Trophoblast cell (in vitro differentiated cells and primary cell): ENCODE measurements at regions not wholly inside any gene's neighbourhood (a gene's known extent, or its start where the extent isn't known, plus 50 kb on each side); places are given as distances from the start of the nearest gene placed in this dataset.
A peak's percentile ranks its signal among the peaks of the same experiment; 100 is the strongest.

Experiments used
- DNase-seq, 2 donors: peaks; one replicate each; pipeline ENCODE4 v3.0.0-alpha.2; 2016
- H2AFZ ChIP-seq: 2 replicates; pipeline ENCODE4 v1.6.1; 2013; ENCODE audit warnings: low read length, moderate library complexity, mild to moderate bottlenecking; ENCODE audit not compliant: insufficient read depth, poor library complexity
- H2AK5ac ChIP-seq: 2 replicates; pipeline ENCODE4 v1.6.1; 2013; ENCODE audit warnings: mild to moderate bottlenecking, low read length
- H2BK120ac ChIP-seq: 2 replicates; pipeline ENCODE4 v1.6.1; 2013; ENCODE audit warnings: low read length, mild to moderate bottlenecking, moderate library complexity; ENCODE audit not compliant: insufficient read depth, poor library complexity
- H2BK12ac ChIP-seq: 2 replicates; pipeline ENCODE4 v1.6.1; 2013; ENCODE audit warnings: mild to moderate bottlenecking, low read length, moderate library complexity
- H2BK5ac ChIP-seq: 2 replicates; pipeline ENCODE4 v1.6.1; 2013; ENCODE audit warnings: low read length, low read depth, moderate library complexity, mild to moderate bottlenecking; ENCODE audit not compliant: poor library complexity
- H3K14ac ChIP-seq: 2 replicates; pipeline ENCODE4 v1.6.1; 2013; ENCODE audit warnings: mild to moderate bottlenecking, low read length
- H3K18ac ChIP-seq: 2 replicates; pipeline ENCODE4 v1.6.1; 2013; ENCODE audit warnings: mild to moderate bottlenecking, low read length
- H3K23ac ChIP-seq: 2 replicates; pipeline ENCODE4 v1.6.1; 2013; ENCODE audit warnings: low read length
- H3K27ac ChIP-seq: 2 replicates; pipeline ENCODE4 v1.5.1; 2013; ENCODE audit warnings: low read depth, mild to moderate bottlenecking, inconsistent platforms, low read length, moderate library complexity
- H3K27me3 ChIP-seq: 2 replicates; pipeline ENCODE4 v1.6.1; 2013; ENCODE audit warnings: inconsistent platforms, mild to moderate bottlenecking, low read length, moderate library complexity; ENCODE audit not compliant: insufficient read depth
- H3K36me3 ChIP-seq, 2 experiments: 1 replicate in 1 of 2; 2 replicates in 1 of 2; pipeline ENCODE4 v1.6.1; 2013; ENCODE audit warnings: low read length in 2 of 2, mild to moderate bottlenecking in 2 of 2, moderate library complexity in 1 of 2; ENCODE audit not compliant: insufficient read depth in 2 of 2, control insufficient read depth in 1 of 2
- H3K4ac ChIP-seq: 2 replicates; pipeline ENCODE4 v1.6.1; 2013; ENCODE audit warnings: low read depth, mild to moderate bottlenecking, low read length, moderate library complexity
- H3K4me1 ChIP-seq, 2 experiments: 1 replicate in 1 of 2; 2 replicates in 1 of 2; pipeline ENCODE4 v1.6.1; 2013; ENCODE audit warnings: low read length in 2 of 2, mild to moderate bottlenecking in 2 of 2, moderate library complexity in 1 of 2; ENCODE audit not compliant: insufficient read depth in 2 of 2, control insufficient read depth in 1 of 2
- H3K4me2 ChIP-seq: 2 replicates; pipeline ENCODE4 v1.6.1; 2013; ENCODE audit warnings: inconsistent platforms, mild to moderate bottlenecking, low read length, moderate library complexity
- H3K4me3 ChIP-seq: 2 replicates; pipeline ENCODE4 v1.5.1; 2013; ENCODE audit warnings: mild to moderate bottlenecking, low read depth, low read length, inconsistent platforms
- H3K79me1 ChIP-seq: one replicate; pipeline ENCODE4 v1.6.1; 2013; ENCODE audit warnings: low read length
- H3K79me2 ChIP-seq: 2 replicates; pipeline ENCODE4 v1.6.1; 2013; ENCODE audit warnings: low read length, mild to moderate bottlenecking; ENCODE audit not compliant: control insufficient read depth, insufficient read depth, poor library complexity
- H3K9ac ChIP-seq: 2 replicates; pipeline ENCODE4 v1.6.1; 2013; ENCODE audit warnings: mild to moderate bottlenecking, low read length
- H3K9me3 ChIP-seq: 2 replicates; pipeline ENCODE4 v1.6.1; 2013; ENCODE audit warnings: low read depth, mild to moderate bottlenecking, control low read depth, inconsistent platforms, low read length; ENCODE audit not compliant: insufficient read depth
- H4K12ac ChIP-seq: 2 replicates; pipeline ENCODE4 v1.6.1; 2013; ENCODE audit warnings: low read depth, mild to moderate bottlenecking, low read length, moderate library complexity
- H4K8ac ChIP-seq: 2 replicates; pipeline ENCODE4 v1.6.1; 2013; ENCODE audit warnings: low read depth, mild to moderate bottlenecking, low read length, moderate library complexity
- H4K91ac ChIP-seq: one replicate; pipeline ENCODE4 v1.6.1; 2013; ENCODE audit warnings: low read depth, mild to moderate bottlenecking, low read length, moderate library complexity
- WGBS: extraction: QIAGEN DNeasy Blood & Tissue Kit; methylation state at CpG from one replicate; pipeline ENCODE4 v1.1.7; 2013; ENCODE audit warnings: missing lambda C conversion rate; ENCODE audit not compliant: insufficient read length, insufficient coverage; ENCODE audit errors: extremely low coverage; 5-methylcytosine and 5-hydroxymethylcytosine counted together

GRCh38 chr7:41027428-41028115, 675.3 kb downstream of the INHBA start:
- Histone ChIP-seq H3K23ac (no peak overlapping the region), H3K4me1 (peaks cover 4 to 11% of the 10 kb centered on the region in 2 experiments), H3K36me3 (no peaks in the 10 kb centered on the region), H3K27me3 (no peaks in the 10 kb centered on the region), H3K9ac (no peak overlapping the region), H2AK5ac (no peak overlapping the region), H2BK120ac (peak overlapping the region; percentile 80), H3K79me1 (peaks cover 6% of the 10 kb centered on the region), H3K9me3 (peaks cover 2% of the 10 kb centered on the region), H2BK12ac (peak overlapping the region; percentile 80), H3K79me2 (no peaks in the 10 kb centered on the region), H4K91ac (peak overlapping the region; percentile 86), H2AFZ (no peak overlapping the region), H3K14ac (no peak overlapping the region), H3K27ac (peak overlapping the region; percentile 64), H3K4ac (no peak overlapping the region), H3K4me3 (no peak overlapping the region), H4K8ac (peak overlapping the region; percentile 59), H3K4me2 (no peak overlapping the region), H3K18ac (no peak overlapping the region), H4K12ac (no peak overlapping the region), H2BK5ac (peak overlapping the region; percentile 77)
- peak; percentile 76 to 90 for DNase-seq
- no CpG with 5 or more reads among the region's 7 CpGs for WGBS

GRCh38 chr7:41024126-41024525, 678.8 kb downstream of the INHBA start:
- Histone ChIP-seq H2BK12ac (no peak overlapping the region), H3K36me3 (no peaks in the 10 kb centered on the region), H3K9ac (no peak overlapping the region), H3K14ac (no peak overlapping the region), H4K8ac (no peak overlapping the region), H2AFZ (no peak overlapping the region), H2BK120ac (no peak overlapping the region), H3K79me2 (no peaks in the 10 kb centered on the region), H3K23ac (no peak overlapping the region), H3K4me2 (no peak overlapping the region), H3K4me1 (peaks cover 2 to 8% of the 10 kb centered on the region in 2 experiments), H3K18ac (no peak overlapping the region), H3K79me1 (peaks cover 6% of the 10 kb centered on the region), H4K12ac (no peak overlapping the region), H3K27ac (no peak overlapping the region), H2AK5ac (no peak overlapping the region), H2BK5ac (no peak overlapping the region), H4K91ac (no peak overlapping the region), H3K4ac (no peak overlapping the region), H3K27me3 (no peaks in the 10 kb centered on the region), H3K9me3 (peaks cover 2% of the 10 kb centered on the region), H3K4me3 (no peak overlapping the region)
- WGBS: no CpG with 5 or more reads among the region's 4 CpGs
- no peak for DNase-seq

GRCh38 chr7:41020056-41020455, 682.8 kb downstream of the INHBA start:
- H2BK5ac ChIP-seq: no peak overlapping the region
- no peak overlapping the region for H2AFZ ChIP-seq
- no peaks in the 10 kb centered on the region for H3K79me1 ChIP-seq
- H3K9me3 ChIP-seq: no peaks in the 10 kb centered on the region
- no peaks in the 10 kb centered on the region for H3K79me2 ChIP-seq
- H3K23ac ChIP-seq: no peak overlapping the region
- H3K36me3 ChIP-seq: no peaks in the 10 kb centered on the region
- H3K4ac ChIP-seq: no peak overlapping the region
- no CpG with 5 or more reads among the region's 1 CpG for WGBS
- H4K12ac ChIP-seq: no peak overlapping the region
- H3K4me3 ChIP-seq: no peak overlapping the region
- H2BK12ac ChIP-seq: no peak overlapping the region
- no peak overlapping the region for H3K14ac ChIP-seq
- H3K9ac ChIP-seq: no peak overlapping the region
- H3K18ac ChIP-seq: no peak overlapping the region
- no peaks in the 10 kb centered on the region for H3K4me1 ChIP-seq
- no peak overlapping the region for H2AK5ac ChIP-seq
- H3K4me2 ChIP-seq: no peak overlapping the region
- H4K8ac ChIP-seq: no peak overlapping the region
- no peak for DNase-seq
- no peak overlapping the region for H2BK120ac ChIP-seq
- H3K27me3 ChIP-seq: no peaks in the 10 kb centered on the region
- no peak overlapping the region for H4K91ac ChIP-seq
- H3K27ac ChIP-seq: no peak overlapping the region

GRCh38 chr7:41013117-41013516, 689.8 kb downstream of the INHBA start:
- H3K4ac ChIP-seq: no peak overlapping the region
- no peak overlapping the region for H4K8ac ChIP-seq
- no peak overlapping the region for H4K91ac ChIP-seq
- H3K14ac ChIP-seq: no peak overlapping the region
- no peak overlapping the region for H2AK5ac ChIP-seq
- no peak overlapping the region for H2BK5ac ChIP-seq
- H3K79me2 ChIP-seq: no peaks in the 10 kb centered on the region
- H3K79me1 ChIP-seq: no peaks in the 10 kb centered on the region
- H3K23ac ChIP-seq: no peak overlapping the region
- no peak overlapping the region for H3K4me3 ChIP-seq
- H2BK12ac ChIP-seq: no peak overlapping the region
- no peak overlapping the region for H2BK120ac ChIP-seq
- H3K4me2 ChIP-seq: no peak overlapping the region
- H2AFZ ChIP-seq: no peak overlapping the region
- no peak overlapping the region for H3K9ac ChIP-seq
- no peak overlapping the region for H4K12ac ChIP-seq
- H3K4me1 ChIP-seq: no peaks in the 10 kb centered on the region
- no peaks in the 10 kb centered on the region for H3K27me3 ChIP-seq
- H3K36me3 ChIP-seq: peaks cover 0 to 2% of the 10 kb centered on the region in 2 experiments
- no peak for DNase-seq
- H3K9me3 ChIP-seq: no peaks in the 10 kb centered on the region
- no peak overlapping the region for H3K27ac ChIP-seq
- H3K18ac ChIP-seq: no peak overlapping the region
- no CpG with 5 or more reads among the region's 5 CpGs for WGBS
